Spleen (tissue), 7 donors: ENCODE measurements at regions not wholly inside any gene's neighbourhood (a gene's known extent, or its start where the extent isn't known, plus 50 kb on each side); places are given as distances from the start of the nearest gene placed in this dataset.

ENCODE experiments used
- CTCF ChIP-seq, 11 experiments: fragments of 200-600 bp in 7 of 11; fragments of 450-650 bp in 4 of 11; sonication (generic) in 4 of 11; IDR thresholded peaks in 8 of 11; conservative IDR thresholded peaks in 3 of 11; 1 replicate in 7 of 11; 2 replicates in 4 of 11; pipeline versions ENCODE4 v1.4.0 to v1.8.0; 2016 to 2021; ENCODE audit warnings: antibody characterized with exemption in 11 of 11, inconsistent platforms in 4 of 11, mild to moderate bottlenecking in 1 of 11
- POLR2A ChIP-seq, 3 donors: fragments of 450-650 bp; IDR thresholded peaks; one replicate each; pipeline ENCODE4 v1.5.1; 2017; ENCODE audit warnings: antibody characterized with exemption in 3 of 3, mild to moderate bottlenecking in 1 of 3
- donor health status: DM: no; HTN: no; CAD: no; lungs with moderate emphysema.
- donor health status: DM: no; HTN: no; CAD: no.
- donor health status: DM: no; HTN: no; CAD: no.

- TF ChIP-seq POLR2A (IDR thresholded peaks at IDR 0.05) (no peak), CTCF (IDR thresholded peaks at IDR 0.05 in 8 of 11, conservative IDR thresholded peaks at IDR 0.05 in 3 of 11) (no peak)
Measured at GRCh38 chr1:199272139-199272544, 633.3 kb downstream of the PTPRC start.
